ENCODE measurements at regions not wholly inside any gene's neighbourhood (a gene's known extent, or its start where the extent isn't known, plus 50 kb on each side); places are given as distances from the start of the nearest gene placed in this dataset.

GRCh38 chr3:72489901-72490300, 358.3 kb downstream of the SHQ1 start:
- Histone ChIP-seq H3K4me1 (ENCODE audit: insufficient read depth, low read length) (peaks cover 35% of the 10 kb centered on the region), H3K9ac (ENCODE audit: low read depth, low read length) (no peak overlapping the region), H3K36me3 (ENCODE audit: insufficient read depth, low read length) (no peaks in the 10 kb centered on the region), H3K9me3 (ENCODE audit: control insufficient read depth, insufficient read depth, low read length) (no peaks in the 10 kb centered on the region)

- Histone ChIP-seq H3K9me3 (ENCODE audit: control insufficient read depth, insufficient read depth, low read length) (no peaks in the 10 kb centered on the region), H3K4me1 (ENCODE audit: insufficient read depth, low read length) (peaks cover 35% of the 10 kb centered on the region), H3K9ac (ENCODE audit: low read depth, low read length) (no peak overlapping the region), H3K36me3 (ENCODE audit: insufficient read depth, low read length) (no peaks in the 10 kb centered on the region)
Measured at GRCh38 chr3:72488738-72489035, 359.6 kb downstream of the SHQ1 start.

GRCh38 chr3:72487946-72488737, 360.1 kb downstream of the SHQ1 start:
- Histone ChIP-seq H3K36me3 (ENCODE audit: insufficient read depth, low read length) (no peaks in the 10 kb centered on the region), H3K9me3 (ENCODE audit: control insufficient read depth, insufficient read depth, low read length) (no peaks in the 10 kb centered on the region), H3K9ac (ENCODE audit: low read depth, low read length) (no peak overlapping the region), H3K4me1 (ENCODE audit: insufficient read depth, low read length) (peaks cover 35% of the 10 kb centered on the region)

- Histone ChIP-seq H3K9me3 (ENCODE audit: control insufficient read depth, insufficient read depth, low read length) (no peaks in the 10 kb centered on the region), H3K9ac (ENCODE audit: low read depth, low read length) (no peak overlapping the region), H3K4me1 (ENCODE audit: insufficient read depth, low read length) (peaks cover 42% of the 10 kb centered on the region), H3K36me3 (ENCODE audit: insufficient read depth, low read length) (no peaks in the 10 kb centered on the region)
Measured at GRCh38 chr3:72487078-72487765, 361.0 kb downstream of the SHQ1 start.

- Histone ChIP-seq H3K4me1 (ENCODE audit: insufficient read depth, low read length) (peaks cover 29% of the 10 kb centered on the region), H3K9me3 (ENCODE audit: control insufficient read depth, insufficient read depth, low read length) (no peaks in the 10 kb centered on the region), H3K9ac (ENCODE audit: low read depth, low read length) (no peak overlapping the region), H3K36me3 (ENCODE audit: insufficient read depth, low read length) (no peaks in the 10 kb centered on the region)
Measured at GRCh38 chr3:72485641-72486040, 362.6 kb downstream of the SHQ1 start.

- no peaks in the 10 kb centered on the region for H3K9me3 ChIP-seq (ENCODE audit: control insufficient read depth, insufficient read depth, low read length)
Measured at GRCh38 chr3:72483554-72484104, 364.6 kb downstream of the SHQ1 start.

GRCh38 chr3:72482589-72483321, 365.5 kb downstream of the SHQ1 start:
- Histone ChIP-seq H3K9ac (ENCODE audit: low read depth, low read length) (no peak overlapping the region), H3K36me3 (ENCODE audit: insufficient read depth, low read length) (no peaks in the 10 kb centered on the region), H3K9me3 (ENCODE audit: control insufficient read depth, insufficient read depth, low read length) (no peaks in the 10 kb centered on the region), H3K4me1 (ENCODE audit: insufficient read depth, low read length) (peaks cover 17% of the 10 kb centered on the region)

More at GRCh38 chr3:72483554-72484104, 364.6 kb downstream of the SHQ1 start:
- H3K9ac ChIP-seq (ENCODE audit: low read depth, low read length) = no peak overlapping the region
- no peaks in the 10 kb centered on the region for H3K36me3 ChIP-seq (ENCODE audit: insufficient read depth, low read length)
- H3K4me1 ChIP-seq (ENCODE audit: insufficient read depth, low read length) = peaks cover 25% of the 10 kb centered on the region

GRCh38 chr3:72481542-72481941, 366.7 kb downstream of the SHQ1 start:
- peaks cover 8% of the 10 kb centered on the region; the same call in 1 of the 2 replicates for H3K4me1 ChIP-seq (ENCODE audit: insufficient read depth, low read length)
- H3K9me3 ChIP-seq (ENCODE audit: control insufficient read depth, insufficient read depth, low read length) = no peaks in the 10 kb centered on the region
- no peaks in the 10 kb centered on the region for H3K36me3 ChIP-seq (ENCODE audit: insufficient read depth, low read length)
- H3K9ac ChIP-seq (ENCODE audit: low read depth, low read length) = no peak overlapping the region

- Histone ChIP-seq H3K9me3 (ENCODE audit: control insufficient read depth, insufficient read depth, low read length) (no peaks in the 10 kb centered on the region), H3K36me3 (ENCODE audit: insufficient read depth, low read length) (no peaks in the 10 kb centered on the region), H3K9ac (ENCODE audit: low read depth, low read length) (no peak overlapping the region), H3K4me1 (ENCODE audit: insufficient read depth, low read length) (peaks cover 8% of the 10 kb centered on the region; the same call in 1 of the 2 replicates)
Measured at GRCh38 chr3:72480366-72480765, 367.9 kb downstream of the SHQ1 start.

GRCh38 chr3:72479651-72480215, 368.5 kb downstream of the SHQ1 start:
- no peaks in the 10 kb centered on the region for H3K9me3 ChIP-seq (ENCODE audit: control insufficient read depth, insufficient read depth, low read length)
- H3K4me1 ChIP-seq (ENCODE audit: insufficient read depth, low read length) = peaks cover 8% of the 10 kb centered on the region; the same call in 1 of the 2 replicates
- no peak overlapping the region for H3K9ac ChIP-seq (ENCODE audit: low read depth, low read length)

GRCh38 chr3:72476139-72476483, 372.1 kb downstream of the SHQ1 start:
- Histone ChIP-seq H3K9ac (ENCODE audit: low read depth, low read length) (no peak overlapping the region), H3K4me1 (ENCODE audit: insufficient read depth, low read length) (no peaks in the 10 kb centered on the region), H3K36me3 (ENCODE audit: insufficient read depth, low read length) (no peaks in the 10 kb centered on the region), H3K9me3 (ENCODE audit: control insufficient read depth, insufficient read depth, low read length) (no peaks in the 10 kb centered on the region)

More at GRCh38 chr3:72479651-72480215, 368.5 kb downstream of the SHQ1 start:
- H3K36me3 ChIP-seq (ENCODE audit: insufficient read depth, low read length) = no peaks in the 10 kb centered on the region

GRCh38 chr3:72475258-72476138, 372.7 kb downstream of the SHQ1 start:
- no peaks in the 10 kb centered on the region for H3K36me3 ChIP-seq (ENCODE audit: insufficient read depth, low read length)
- H3K4me1 ChIP-seq (ENCODE audit: insufficient read depth, low read length) = no peaks in the 10 kb centered on the region
- H3K9me3 ChIP-seq (ENCODE audit: control insufficient read depth, insufficient read depth, low read length) = no peaks in the 10 kb centered on the region
- H3K9ac ChIP-seq (ENCODE audit: low read depth, low read length) = no peak overlapping the region

- Histone ChIP-seq H3K36me3 (ENCODE audit: insufficient read depth, low read length) (no peaks in the 10 kb centered on the region), H3K9ac (ENCODE audit: low read depth, low read length) (no peak overlapping the region), H3K4me1 (ENCODE audit: insufficient read depth, low read length) (no peaks in the 10 kb centered on the region), H3K9me3 (ENCODE audit: control insufficient read depth, insufficient read depth, low read length) (no peaks in the 10 kb centered on the region)
Measured at GRCh38 chr3:72474775-72475174, 373.5 kb downstream of the SHQ1 start.
